BLaER1 treated with 17β-estradiol and CSF1 and Interleukin-3, amounts not matched to agents 10 nM and 100 nM (cell line): ENCODE measurements at regions not wholly inside any gene's neighbourhood (a gene's known extent, or its start where the extent isn't known, plus 50 kb on each side); places are given as distances from the start of the nearest gene placed in this dataset.

Experiments used
- H3K27ac ChIP-seq, 11 experiments: shearing (Covaris generic); formaldehyde crosslinking; 2 replicates each; pipeline ENCODE4 v1.8.1; 2022
- H3K27me3 ChIP-seq, 11 experiments: shearing (Covaris generic); formaldehyde crosslinking; 2 replicates each; pipeline ENCODE4 v1.8.1; 2022
- H3K36me3 ChIP-seq, 11 experiments: shearing (Covaris generic); formaldehyde crosslinking; 2 replicates each; pipeline ENCODE4 v1.8.1; 2022
- H3K4me1 ChIP-seq, 10 experiments: shearing (Covaris generic); formaldehyde crosslinking; 2 replicates each; pipeline ENCODE4 v1.8.1; 2022
- H3K4me2 ChIP-seq, 11 experiments: shearing (Covaris generic); formaldehyde crosslinking; 2 replicates each; pipeline ENCODE4 v1.8.1; 2022
- H3K4me3 ChIP-seq, 10 experiments: shearing (Covaris generic); formaldehyde crosslinking; 2 replicates each; pipeline ENCODE4 v1.8.1; 2022
- H3K9ac ChIP-seq, 11 experiments: shearing (Covaris generic); formaldehyde crosslinking; 2 replicates each; pipeline ENCODE4 v1.8.1; 2022
- H3K9me3 ChIP-seq, 11 experiments: shearing (Covaris generic); formaldehyde crosslinking; replicated peaks in 1 of 11; 2 replicates each; pipeline ENCODE4 v1.8.1; 2022
- H4K20me1 ChIP-seq, 11 experiments: shearing (Covaris generic); formaldehyde crosslinking; 2 replicates each; pipeline ENCODE4 v1.8.1; 2022
- Cebpa-rat ChIP-seq, 11 experiments: shearing (Covaris generic); IDR thresholded peaks; 2 replicates each; pipeline ENCODE4 v1.8.1; 2022

DNA sequence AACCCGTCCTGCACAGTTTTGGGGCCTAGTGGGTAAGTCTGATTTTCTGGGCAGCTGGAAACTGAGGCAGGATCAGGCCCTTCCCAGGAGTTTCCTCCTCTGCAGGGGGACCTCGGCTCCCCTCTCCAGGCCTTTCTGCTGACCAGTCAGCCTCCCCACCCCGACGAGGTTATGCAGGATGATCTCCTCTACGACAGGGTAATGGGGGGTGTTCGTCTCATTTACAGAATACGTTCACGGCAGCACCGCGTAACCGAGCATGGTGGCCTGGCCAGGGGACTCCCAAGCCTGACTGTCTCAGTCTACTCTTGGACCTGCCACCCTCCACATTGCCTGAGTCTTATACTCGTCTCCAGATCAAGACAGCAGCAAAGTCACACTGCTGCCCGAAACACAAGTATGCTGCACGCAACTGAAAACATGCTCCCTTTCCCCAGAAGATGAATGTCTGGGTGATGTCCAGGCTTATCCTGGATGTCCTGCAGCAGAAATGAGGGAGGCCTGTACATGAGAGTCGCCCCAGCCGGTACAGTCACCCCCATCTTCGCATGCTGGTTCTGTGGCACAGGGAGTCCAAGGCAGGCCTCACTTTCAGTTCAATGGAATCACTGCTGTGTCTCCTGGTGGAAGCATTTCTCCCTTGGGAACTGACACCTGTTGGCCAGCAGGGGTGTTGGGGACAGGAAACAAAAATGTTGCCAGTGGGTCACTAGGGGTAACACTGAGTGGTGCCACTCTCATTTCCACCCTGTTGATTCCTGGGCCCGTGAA lies 120.8 kb downstream of the SOX1 start:
- H3K4me2 ChIP-seq, result peak overlapping the region in 2 of 11 experiments; percentile 6 to 53; a peak in 1 of 22 replicates
- H3K27me3 ChIP-seq, result peaks cover 0 to 55% (median 0%) of the 10 kb centered on the region in 11 experiments; a peak in 8 of 22 replicates
- H3K36me3 ChIP-seq, result no peaks in the 10 kb centered on the region
- no peak overlapping the region for H3K9ac ChIP-seq
- H4K20me1 ChIP-seq, result peaks cover 0 to 11% (median 0%) of the 10 kb centered on the region in 11 experiments; a peak in 1 of 22 replicates
- H3K9me3 ChIP-seq, result peaks cover 7 to 82% (median 22%) of the 10 kb centered on the region in 11 experiments
- no peak overlapping the region for H3K27ac ChIP-seq
- H3K4me3 ChIP-seq, result no peak overlapping the region
- TF ChIP-seq Cebpa-rat (IDR thresholded peaks at IDR 0.05), result no peak
- peaks cover 25 to 52% (median 49%) of the 10 kb centered on the region in 10 experiments for H3K4me1 ChIP-seq

DNA sequence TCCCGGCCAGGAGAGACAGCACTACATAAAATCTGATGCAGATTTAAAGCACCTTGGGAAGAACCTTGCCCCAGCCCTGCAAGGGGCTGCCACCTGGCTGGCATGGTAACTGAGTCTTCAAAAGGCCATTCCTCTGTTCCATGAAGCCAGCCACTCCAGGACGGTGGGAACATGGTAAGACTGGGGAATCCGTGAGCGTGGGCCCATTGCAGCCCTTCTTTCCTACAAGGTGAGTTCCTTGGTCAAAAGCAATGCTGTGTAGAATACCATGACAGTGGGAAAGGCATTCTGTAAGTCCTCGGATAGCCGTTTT lies 121.3 kb downstream of the SOX1 start:
- no peak overlapping the region for H3K27ac ChIP-seq
- H3K4me3 ChIP-seq, result no peak overlapping the region
- peaks cover 0 to 10% (median 0%) of the 10 kb centered on the region in 11 experiments; a peak in 1 of 22 replicates for H4K20me1 ChIP-seq
- TF ChIP-seq Cebpa-rat (IDR thresholded peaks at IDR 0.05), result no peak
- H3K4me2 ChIP-seq, result peak overlapping the region in 4 of 11 experiments; percentile 6 to 53 (median 46); a peak in 3 of 22 replicates
- H3K9me3 ChIP-seq, result peaks cover 10 to 83% (median 25%) of the 10 kb centered on the region in 11 experiments
- H3K27me3 ChIP-seq, result peaks cover 0 to 49% (median 0%) of the 10 kb centered on the region in 11 experiments; a peak in 7 of 22 replicates
- no peak overlapping the region for H3K9ac ChIP-seq
- H3K36me3 ChIP-seq, result no peaks in the 10 kb centered on the region
- peaks cover 20 to 47% (median 44%) of the 10 kb centered on the region in 10 experiments for H3K4me1 ChIP-seq

DNA sequence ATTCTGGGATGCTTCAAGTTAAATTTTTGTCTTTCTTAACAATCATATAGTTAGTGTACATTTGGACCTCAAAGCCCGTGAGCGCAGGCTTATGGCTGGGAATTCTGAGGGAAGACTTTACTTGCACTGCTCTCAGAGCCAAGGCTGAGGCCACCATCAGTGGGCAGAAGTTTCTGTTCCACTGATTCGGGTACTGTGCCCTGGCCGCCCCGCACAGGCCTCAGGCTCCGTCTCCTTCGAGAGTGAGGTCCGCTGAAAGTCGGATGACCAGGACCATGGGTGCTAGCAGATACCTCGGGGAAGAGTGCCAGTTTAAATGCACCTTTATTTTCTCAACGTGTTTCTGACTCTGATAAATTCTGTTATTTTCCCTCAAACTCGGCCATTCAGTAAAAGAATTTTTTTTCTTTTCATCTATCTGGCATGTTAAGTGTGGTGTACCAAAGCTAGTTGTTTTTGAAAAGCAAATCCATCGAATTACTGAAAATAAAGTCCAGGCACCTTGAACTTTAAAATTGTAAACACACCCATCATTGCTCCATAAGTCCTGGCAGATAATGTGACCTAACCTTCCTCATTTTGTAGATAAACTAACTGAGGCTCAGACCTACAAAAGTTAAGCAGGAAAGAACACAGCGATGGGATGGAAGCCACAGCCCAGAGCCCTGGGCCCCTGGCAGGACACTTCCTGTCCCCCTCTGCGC lies 126.7 kb downstream of the SOX1 start:
- no peaks in the 10 kb centered on the region for H4K20me1 ChIP-seq
- H3K4me1 ChIP-seq, result peaks cover 7 to 15% (median 8%) of the 10 kb centered on the region in 10 experiments; a peak in 17 of 20 replicates
- no peak overlapping the region for H3K4me2 ChIP-seq
- no peak for TF ChIP-seq Cebpa-rat (IDR thresholded peaks at IDR 0.05)
- no peak overlapping the region for H3K9ac ChIP-seq
- H3K27ac ChIP-seq, result no peak overlapping the region
- peaks cover 10 to 60% (median 23%) of the 10 kb centered on the region in 11 experiments for H3K9me3 ChIP-seq
- peaks cover 0 to 28% (median 0%) of the 10 kb centered on the region in 11 experiments; a peak in 3 of 22 replicates for H3K27me3 ChIP-seq
- no peaks in the 10 kb centered on the region for H3K36me3 ChIP-seq
- no peak overlapping the region for H3K4me3 ChIP-seq

DNA sequence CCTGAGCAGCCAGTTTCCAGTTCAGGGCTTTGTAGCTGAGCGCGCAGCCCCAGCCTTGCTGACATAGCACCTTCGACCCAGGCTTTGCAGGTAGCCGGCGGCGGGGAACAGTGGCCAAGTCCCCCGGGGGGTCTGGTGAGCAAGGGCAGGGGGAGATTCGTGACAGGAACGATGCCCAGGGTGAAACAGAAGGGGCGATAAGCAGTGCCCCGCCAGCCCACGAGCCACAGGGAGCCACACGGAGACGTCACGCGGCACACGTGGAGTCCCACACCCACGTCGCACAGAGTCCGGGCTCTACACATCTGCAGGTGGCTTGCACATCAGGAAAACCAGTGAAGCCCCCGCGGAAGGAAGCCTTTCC lies 127.2 kb downstream of the SOX1 start:
- Histone ChIP-seq H3K9ac (no peak overlapping the region), H3K4me1 (peaks cover 2 to 10% (median 2%) of the 10 kb centered on the region in 10 experiments; a peak in 17 of 20 replicates), H3K4me3 (no peak overlapping the region), H3K4me2 (no peak overlapping the region), H3K36me3 (no peaks in the 10 kb centered on the region), H3K27ac (no peak overlapping the region), H4K20me1 (no peaks in the 10 kb centered on the region), H3K27me3 (peaks cover 0 to 28% (median 0%) of the 10 kb centered on the region in 11 experiments; a peak in 2 of 22 replicates), H3K9me3 (peaks cover 10 to 55% (median 23%) of the 10 kb centered on the region in 11 experiments)
- TF ChIP-seq Cebpa-rat (IDR thresholded peaks at IDR 0.05), result no peak

DNA sequence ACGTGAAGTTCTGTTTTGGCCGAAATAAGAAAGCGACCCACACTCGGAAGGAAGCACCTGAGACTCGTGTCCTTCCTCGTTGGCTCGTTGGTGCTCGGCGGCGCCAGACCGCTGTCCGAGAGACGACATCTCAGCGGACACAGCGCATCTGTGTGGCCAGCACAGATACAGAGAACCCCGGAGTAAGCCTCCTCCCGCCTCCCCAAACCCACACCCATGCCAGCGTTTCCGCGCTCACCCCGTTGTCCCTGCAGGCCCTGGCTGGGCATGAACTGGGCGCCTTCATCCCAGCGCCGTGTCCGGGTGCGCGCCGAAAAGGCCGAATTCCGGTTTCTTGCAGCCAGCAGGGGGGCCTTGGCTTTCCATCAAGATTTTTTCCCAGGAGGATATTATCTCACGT lies 127.6 kb downstream of the SOX1 start:
- H3K4me2 ChIP-seq, result no peak overlapping the region
- no peak overlapping the region for H3K27ac ChIP-seq
- peaks cover 0 to 28% (median 0%) of the 10 kb centered on the region in 11 experiments; a peak in 2 of 22 replicates for H3K27me3 ChIP-seq
- TF ChIP-seq Cebpa-rat (IDR thresholded peaks at IDR 0.05), result no peak
- H3K4me3 ChIP-seq, result no peak overlapping the region
- H3K4me1 ChIP-seq, result peaks cover 0 to 6% (median 0%) of the 10 kb centered on the region in 10 experiments; a peak in 2 of 20 replicates
- peaks cover 10 to 50% (median 23%) of the 10 kb centered on the region in 11 experiments for H3K9me3 ChIP-seq
- no peak overlapping the region for H3K9ac ChIP-seq
- H4K20me1 ChIP-seq, result no peaks in the 10 kb centered on the region
- no peaks in the 10 kb centered on the region for H3K36me3 ChIP-seq

DNA sequence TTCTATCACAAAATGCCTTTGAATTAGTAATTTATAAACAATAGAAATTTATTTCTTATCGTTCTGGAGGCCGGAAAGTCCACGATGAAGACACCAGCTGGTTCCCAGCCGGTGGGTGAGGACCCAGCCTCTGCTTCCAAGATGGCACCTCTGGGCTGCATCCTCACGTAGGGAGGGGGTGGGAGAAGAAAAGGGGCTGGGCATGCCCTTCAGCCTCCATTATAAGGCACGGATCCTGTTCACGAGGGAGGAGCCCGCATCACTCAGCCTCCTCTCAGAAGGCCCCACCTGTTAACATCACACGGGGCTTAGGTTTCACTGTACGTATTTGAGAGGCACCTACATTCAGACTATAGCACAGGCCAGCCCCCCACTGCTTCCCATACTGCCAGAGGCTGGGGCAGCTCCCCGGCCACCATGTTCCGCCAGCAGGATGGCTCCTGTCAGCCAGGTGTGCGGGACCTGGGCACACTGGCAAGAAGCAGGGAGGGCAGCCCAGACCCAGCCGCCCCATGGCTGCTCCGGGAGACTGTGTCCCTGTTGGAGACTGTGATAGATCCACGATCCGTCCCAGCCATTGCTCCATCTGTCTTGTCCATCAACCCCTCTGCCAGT lies 131.6 kb downstream of the SOX1 start:
- Histone ChIP-seq H3K9ac (no peak overlapping the region), H4K20me1 (peaks cover 0 to 23% (median 0%) of the 10 kb centered on the region in 11 experiments; a peak in 3 of 22 replicates), H3K4me3 (no peak overlapping the region), H3K27me3 (peaks cover 7 to 64% (median 16%) of the 10 kb centered on the region in 11 experiments), H3K27ac (no peak overlapping the region), H3K36me3 (no peaks in the 10 kb centered on the region), H3K9me3 (peaks cover 0 to 13% (median 2%) of the 10 kb centered on the region in 11 experiments; a peak in 10 of 22 replicates), H3K4me1 (peaks cover 0 to 4% (median under 1%) of the 10 kb centered on the region in 10 experiments; a peak in 6 of 20 replicates), H3K4me2 (no peak overlapping the region)
- TF ChIP-seq Cebpa-rat (IDR thresholded peaks at IDR 0.05), result no peak

DNA sequence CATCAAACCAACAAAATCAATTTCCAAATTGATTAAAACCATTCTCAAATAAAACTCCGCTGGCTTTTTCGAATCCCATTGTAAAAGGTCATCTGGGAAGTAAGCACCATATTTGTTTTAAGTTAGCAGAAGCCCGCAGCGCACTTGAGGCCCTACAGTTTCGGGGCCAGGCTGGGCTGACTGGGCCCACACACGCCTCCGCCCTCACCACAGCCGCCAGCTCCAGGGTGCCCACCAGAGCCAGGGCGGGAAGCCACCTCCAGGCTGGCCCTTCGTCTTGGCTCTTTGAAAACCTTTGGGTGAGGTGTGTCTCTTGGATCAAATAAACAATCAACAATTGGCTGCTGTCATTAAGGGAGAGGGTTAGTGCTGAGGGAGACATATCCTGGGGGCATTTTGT lies 133.3 kb downstream of the SOX1 start:
- H3K4me1 ChIP-seq, result peaks cover 13 to 21% (median 17%) of the 10 kb centered on the region in 10 experiments
- no peak overlapping the region for H3K9ac ChIP-seq
- no peak overlapping the region for H3K4me2 ChIP-seq
- H4K20me1 ChIP-seq, result peaks cover 0 to 38% (median 9%) of the 10 kb centered on the region in 11 experiments; a peak in 14 of 22 replicates
- no peak for TF ChIP-seq Cebpa-rat (IDR thresholded peaks at IDR 0.05)
- H3K27ac ChIP-seq, result no peak overlapping the region
- no peak overlapping the region for H3K4me3 ChIP-seq
- peaks cover 24 to 65% (median 33%) of the 10 kb centered on the region in 11 experiments for H3K27me3 ChIP-seq
- no peaks in the 10 kb centered on the region for H3K36me3 ChIP-seq
- no peaks in the 10 kb centered on the region for H3K9me3 ChIP-seq

DNA sequence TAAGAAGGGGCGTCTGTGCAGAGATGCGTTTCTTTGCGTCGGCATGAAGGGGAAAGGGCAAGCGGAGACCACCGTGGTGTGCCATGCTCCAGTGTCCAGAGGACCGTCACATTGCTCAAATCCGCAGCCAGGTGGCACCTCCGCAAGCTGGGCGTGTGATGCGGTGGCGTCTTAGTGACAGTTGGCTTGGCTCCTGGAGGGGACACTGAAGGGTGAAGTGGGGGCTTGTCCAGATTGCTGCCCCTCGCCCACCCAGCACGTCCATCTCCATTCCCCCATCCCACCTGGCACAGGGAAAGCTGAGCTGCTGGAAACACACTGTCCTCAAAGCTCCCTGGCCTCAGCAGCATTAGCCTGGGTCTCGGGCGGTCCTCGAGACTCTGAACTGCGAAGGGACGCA lies 135.3 kb downstream of the SOX1 start:
- H3K9ac ChIP-seq, result no peak overlapping the region
- TF ChIP-seq Cebpa-rat (IDR thresholded peaks at IDR 0.05), result no peak
- H3K4me1 ChIP-seq, result peaks cover 25 to 32% (median 28%) of the 10 kb centered on the region in 10 experiments
- H3K4me3 ChIP-seq, result no peak overlapping the region
- H3K36me3 ChIP-seq, result no peaks in the 10 kb centered on the region
- H3K27me3 ChIP-seq, result peaks cover 44 to 82% (median 54%) of the 10 kb centered on the region in 11 experiments
- H3K9me3 ChIP-seq, result no peaks in the 10 kb centered on the region
- peaks cover 0 to 41% (median 15%) of the 10 kb centered on the region in 11 experiments; a peak in 14 of 22 replicates for H4K20me1 ChIP-seq
- H3K4me2 ChIP-seq, result no peak overlapping the region
- H3K27ac ChIP-seq, result no peak overlapping the region
